ENCODE measurements at regions not wholly inside any gene's neighbourhood (a gene's known extent, or its start where the extent isn't known, plus 50 kb on each side); places are given as distances from the start of the nearest gene placed in this dataset.

DNA sequence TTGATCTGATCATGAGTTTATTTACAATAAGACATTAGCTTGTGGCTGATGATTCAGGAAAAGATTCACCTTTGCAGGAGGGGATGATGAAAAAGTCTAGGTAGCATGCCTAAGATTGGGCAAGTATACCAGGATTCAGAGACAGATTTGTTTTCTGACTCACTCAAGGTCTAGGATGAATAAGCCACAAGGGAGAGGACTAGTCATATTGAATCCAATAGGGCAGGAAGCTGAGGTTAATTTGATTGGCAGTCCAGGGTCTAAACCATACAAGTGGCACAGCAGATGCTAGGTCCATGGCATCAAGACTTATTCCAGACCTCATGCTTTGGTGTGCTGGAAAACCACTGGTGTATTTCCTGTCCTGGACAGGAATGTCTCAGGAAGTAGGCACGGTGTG lies 1133.4 kb downstream of the XPNPEP1 start (continued):
- TF ChIP-seq, protein P1, sequence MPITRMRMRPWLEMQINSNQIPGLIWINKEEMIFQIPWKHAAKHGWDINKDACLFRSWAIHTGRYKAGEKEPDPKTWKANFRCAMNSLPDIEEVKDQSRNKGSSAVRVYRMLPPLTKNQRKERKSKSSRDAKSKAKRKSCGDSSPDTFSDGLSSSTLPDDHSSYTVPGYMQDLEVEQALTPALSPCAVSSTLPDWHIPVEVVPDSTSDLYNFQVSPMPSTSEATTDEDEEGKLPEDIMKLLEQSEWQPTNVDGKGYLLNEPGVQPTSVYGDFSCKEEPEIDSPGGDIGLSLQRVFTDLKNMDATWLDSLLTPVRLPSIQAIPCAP (CRISPR knock-in tag; IDR thresholded peaks at IDR 0.05): no peak
- TF ChIP-seq, protein P2, sequence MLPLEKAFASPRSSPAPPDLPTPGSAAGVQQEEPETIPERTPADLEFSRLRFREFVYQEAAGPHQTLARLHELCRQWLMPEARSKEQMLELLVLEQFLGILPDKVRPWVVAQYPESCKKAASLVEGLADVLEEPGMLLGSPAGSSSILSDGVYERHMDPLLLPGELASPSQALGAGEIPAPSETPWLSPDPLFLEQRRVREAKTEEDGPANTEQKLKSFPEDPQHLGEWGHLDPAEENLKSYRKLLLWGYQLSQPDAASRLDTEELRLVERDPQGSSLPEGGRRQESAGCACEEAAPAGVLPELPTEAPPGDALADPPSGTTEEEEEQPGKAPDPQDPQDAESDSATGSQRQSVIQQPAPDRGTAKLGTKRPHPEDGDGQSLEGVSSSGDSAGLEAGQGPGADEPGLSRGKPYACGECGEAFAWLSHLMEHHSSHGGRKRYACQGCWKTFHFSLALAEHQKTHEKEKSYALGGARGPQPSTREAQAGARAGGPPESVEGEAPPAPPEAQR (CRISPR knock-in tag; IDR thresholded peaks at IDR 0.05): no peak
- TF ChIP-seq, protein P3, sequence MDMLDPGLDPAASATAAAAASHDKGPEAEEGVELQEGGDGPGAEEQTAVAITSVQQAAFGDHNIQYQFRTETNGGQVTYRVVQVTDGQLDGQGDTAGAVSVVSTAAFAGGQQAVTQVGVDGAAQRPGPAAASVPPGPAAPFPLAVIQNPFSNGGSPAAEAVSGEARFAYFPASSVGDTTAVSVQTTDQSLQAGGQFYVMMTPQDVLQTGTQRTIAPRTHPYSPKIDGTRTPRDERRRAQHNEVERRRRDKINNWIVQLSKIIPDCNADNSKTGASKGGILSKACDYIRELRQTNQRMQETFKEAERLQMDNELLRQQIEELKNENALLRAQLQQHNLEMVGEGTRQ (CRISPR knock-in tag; IDR thresholded peaks at IDR 0.05): no peak
- TF ChIP-seq, protein P4, sequence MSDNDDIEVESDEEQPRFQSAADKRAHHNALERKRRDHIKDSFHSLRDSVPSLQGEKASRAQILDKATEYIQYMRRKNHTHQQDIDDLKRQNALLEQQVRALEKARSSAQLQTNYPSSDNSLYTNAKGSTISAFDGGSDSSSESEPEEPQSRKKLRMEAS (CRISPR knock-in tag; IDR thresholded peaks at IDR 0.05): no peak
- TF ChIP-seq, protein P5, sequence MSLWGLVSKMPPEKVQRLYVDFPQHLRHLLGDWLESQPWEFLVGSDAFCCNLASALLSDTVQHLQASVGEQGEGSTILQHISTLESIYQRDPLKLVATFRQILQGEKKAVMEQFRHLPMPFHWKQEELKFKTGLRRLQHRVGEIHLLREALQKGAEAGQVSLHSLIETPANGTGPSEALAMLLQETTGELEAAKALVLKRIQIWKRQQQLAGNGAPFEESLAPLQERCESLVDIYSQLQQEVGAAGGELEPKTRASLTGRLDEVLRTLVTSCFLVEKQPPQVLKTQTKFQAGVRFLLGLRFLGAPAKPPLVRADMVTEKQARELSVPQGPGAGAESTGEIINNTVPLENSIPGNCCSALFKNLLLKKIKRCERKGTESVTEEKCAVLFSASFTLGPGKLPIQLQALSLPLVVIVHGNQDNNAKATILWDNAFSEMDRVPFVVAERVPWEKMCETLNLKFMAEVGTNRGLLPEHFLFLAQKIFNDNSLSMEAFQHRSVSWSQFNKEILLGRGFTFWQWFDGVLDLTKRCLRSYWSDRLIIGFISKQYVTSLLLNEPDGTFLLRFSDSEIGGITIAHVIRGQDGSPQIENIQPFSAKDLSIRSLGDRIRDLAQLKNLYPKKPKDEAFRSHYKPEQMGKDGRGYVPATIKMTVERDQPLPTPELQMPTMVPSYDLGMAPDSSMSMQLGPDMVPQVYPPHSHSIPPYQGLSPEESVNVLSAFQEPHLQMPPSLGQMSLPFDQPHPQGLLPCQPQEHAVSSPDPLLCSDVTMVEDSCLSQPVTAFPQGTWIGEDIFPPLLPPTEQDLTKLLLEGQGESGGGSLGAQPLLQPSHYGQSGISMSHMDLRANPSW (CRISPR knock-in tag; conservative IDR thresholded peaks at IDR 0.05; ENCODE audit: low read depth): no peak
- TF ChIP-seq ZNF396 (CRISPR knock-in tag; IDR thresholded peaks at IDR 0.05; ENCODE audit: borderline replicate concordance): no peak
- no peak for TF ChIP-seq NFYB (CRISPR knock-in tag; conservative IDR thresholded peaks at IDR 0.05; ENCODE audit: low read depth)
- TF ChIP-seq ELF4 (CRISPR knock-in tag; IDR thresholded peaks at IDR 0.05; ENCODE audit: low read depth): no peak

DNA sequence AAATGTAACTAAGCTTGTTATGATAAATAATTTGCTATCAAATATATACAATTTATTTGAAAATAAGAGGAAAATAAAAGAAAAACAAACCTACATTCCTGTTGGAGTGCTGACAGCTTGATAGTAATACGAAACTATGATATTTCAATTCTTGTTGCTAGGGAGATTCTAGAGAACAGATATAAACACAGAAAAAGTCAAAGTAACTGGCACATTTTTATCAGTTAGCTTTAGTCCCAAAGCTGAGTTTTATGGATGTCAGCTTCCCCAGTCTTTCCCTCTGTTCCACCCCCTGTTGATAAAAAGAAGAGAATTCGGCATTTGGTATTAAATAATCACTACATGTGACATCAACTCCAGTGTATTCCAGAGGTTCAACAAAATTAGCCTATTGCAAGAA lies 1134.0 kb downstream of the XPNPEP1 start:
- POLR2A ChIA-PET: no interaction called here
- DNase-seq (ENCODE audit: low spot score): no peak
- no peak overlapping the region for H3K4me3 Mint-ChIP-seq
- H3K27ac Mint-ChIP-seq: no peak overlapping the region
- ATAC-seq: no peak
- H3K36me3 Mint-ChIP-seq: peaks cover 24% of the 10 kb centered on the region
- CTCF ChIA-PET: no interaction called here
- H3K9me3 Mint-ChIP-seq: peaks cover 40% of the 10 kb centered on the region
- TF ChIP-seq GABPB1 (CRISPR knock-in tag; IDR thresholded peaks at IDR 0.05) (no peak), ATF1 (CRISPR knock-in tag; IDR thresholded peaks at IDR 0.05) (no peak), MYBL2 (CRISPR knock-in tag; IDR thresholded peaks at IDR 0.05) (no peak), CREB1 (CRISPR knock-in tag; IDR thresholded peaks at IDR 0.05) (no peak), CREM (CRISPR knock-in tag; IDR thresholded peaks at IDR 0.05) (no peak), SMAD4 (CRISPR knock-in tag; IDR thresholded peaks at IDR 0.05) (no peak), FOXJ3 (CRISPR knock-in tag; IDR thresholded peaks at IDR 0.05; ENCODE audit: borderline replicate concordance) (no peak)
- TF ChIP-seq, protein P6, sequence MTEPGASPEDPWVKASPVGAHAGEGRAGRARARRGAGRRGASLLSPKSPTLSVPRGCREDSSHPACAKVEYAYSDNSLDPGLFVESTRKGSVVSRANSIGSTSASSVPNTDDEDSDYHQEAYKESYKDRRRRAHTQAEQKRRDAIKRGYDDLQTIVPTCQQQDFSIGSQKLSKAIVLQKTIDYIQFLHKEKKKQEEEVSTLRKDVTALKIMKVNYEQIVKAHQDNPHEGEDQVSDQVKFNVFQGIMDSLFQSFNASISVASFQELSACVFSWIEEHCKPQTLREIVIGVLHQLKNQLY (CRISPR knock-in tag; IDR thresholded peaks at IDR 0.05): no peak
- TF ChIP-seq, protein P7, sequence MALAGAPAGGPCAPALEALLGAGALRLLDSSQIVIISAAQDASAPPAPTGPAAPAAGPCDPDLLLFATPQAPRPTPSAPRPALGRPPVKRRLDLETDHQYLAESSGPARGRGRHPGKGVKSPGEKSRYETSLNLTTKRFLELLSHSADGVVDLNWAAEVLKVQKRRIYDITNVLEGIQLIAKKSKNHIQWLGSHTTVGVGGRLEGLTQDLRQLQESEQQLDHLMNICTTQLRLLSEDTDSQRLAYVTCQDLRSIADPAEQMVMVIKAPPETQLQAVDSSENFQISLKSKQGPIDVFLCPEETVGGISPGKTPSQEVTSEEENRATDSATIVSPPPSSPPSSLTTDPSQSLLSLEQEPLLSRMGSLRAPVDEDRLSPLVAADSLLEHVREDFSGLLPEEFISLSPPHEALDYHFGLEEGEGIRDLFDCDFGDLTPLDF (CRISPR knock-in tag; IDR thresholded peaks at IDR 0.05): no peak
- TF ChIP-seq, protein P8, sequence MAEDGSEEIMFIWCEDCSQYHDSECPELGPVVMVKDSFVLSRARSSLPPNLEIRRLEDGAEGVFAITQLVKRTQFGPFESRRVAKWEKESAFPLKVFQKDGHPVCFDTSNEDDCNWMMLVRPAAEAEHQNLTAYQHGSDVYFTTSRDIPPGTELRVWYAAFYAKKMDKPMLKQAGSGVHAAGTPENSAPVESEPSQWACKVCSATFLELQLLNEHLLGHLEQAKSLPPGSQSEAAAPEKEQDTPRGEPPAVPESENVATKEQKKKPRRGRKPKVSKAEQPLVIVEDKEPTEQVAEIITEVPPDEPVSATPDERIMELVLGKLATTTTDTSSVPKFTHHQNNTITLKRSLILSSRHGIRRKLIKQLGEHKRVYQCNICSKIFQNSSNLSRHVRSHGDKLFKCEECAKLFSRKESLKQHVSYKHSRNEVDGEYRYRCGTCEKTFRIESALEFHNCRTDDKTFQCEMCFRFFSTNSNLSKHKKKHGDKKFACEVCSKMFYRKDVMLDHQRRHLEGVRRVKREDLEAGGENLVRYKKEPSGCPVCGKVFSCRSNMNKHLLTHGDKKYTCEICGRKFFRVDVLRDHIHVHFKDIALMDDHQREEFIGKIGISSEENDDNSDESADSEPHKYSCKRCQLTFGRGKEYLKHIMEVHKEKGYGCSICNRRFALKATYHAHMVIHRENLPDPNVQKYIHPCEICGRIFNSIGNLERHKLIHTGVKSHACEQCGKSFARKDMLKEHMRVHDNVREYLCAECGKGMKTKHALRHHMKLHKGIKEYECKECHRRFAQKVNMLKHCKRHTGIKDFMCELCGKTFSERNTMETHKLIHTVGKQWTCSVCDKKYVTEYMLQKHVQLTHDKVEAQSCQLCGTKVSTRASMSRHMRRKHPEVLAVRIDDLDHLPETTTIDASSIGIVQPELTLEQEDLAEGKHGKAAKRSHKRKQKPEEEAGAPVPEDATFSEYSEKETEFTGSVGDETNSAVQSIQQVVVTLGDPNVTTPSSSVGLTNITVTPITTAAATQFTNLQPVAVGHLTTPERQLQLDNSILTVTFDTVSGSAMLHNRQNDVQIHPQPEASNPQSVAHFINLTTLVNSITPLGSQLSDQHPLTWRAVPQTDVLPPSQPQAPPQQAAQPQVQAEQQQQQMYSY (CRISPR knock-in tag; IDR thresholded peaks at IDR 0.05): no peak
- TF ChIP-seq, protein P9, sequence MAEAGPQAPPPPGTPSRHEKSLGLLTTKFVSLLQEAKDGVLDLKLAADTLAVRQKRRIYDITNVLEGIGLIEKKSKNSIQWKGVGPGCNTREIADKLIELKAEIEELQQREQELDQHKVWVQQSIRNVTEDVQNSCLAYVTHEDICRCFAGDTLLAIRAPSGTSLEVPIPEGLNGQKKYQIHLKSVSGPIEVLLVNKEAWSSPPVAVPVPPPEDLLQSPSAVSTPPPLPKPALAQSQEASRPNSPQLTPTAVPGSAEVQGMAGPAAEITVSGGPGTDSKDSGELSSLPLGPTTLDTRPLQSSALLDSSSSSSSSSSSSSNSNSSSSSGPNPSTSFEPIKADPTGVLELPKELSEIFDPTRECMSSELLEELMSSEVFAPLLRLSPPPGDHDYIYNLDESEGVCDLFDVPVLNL (CRISPR knock-in tag; IDR thresholded peaks at IDR 0.05; ENCODE audit: borderline replicate concordance, low read depth): no peak
- H3K27me3 Mint-ChIP-seq (ENCODE audit: low read depth): peaks cover under 1% of the 10 kb centered on the region; the same call in 1 of the 2 replicates
- no peaks in the 10 kb centered on the region for H3K4me1 Mint-ChIP-seq

Data from WTC11 (cell line).